ENCODE measurements at regions not wholly inside any gene's neighbourhood (a gene's known extent, or its start where the extent isn't known, plus 50 kb on each side); places are given as distances from the start of the nearest gene placed in this dataset.

DNA sequence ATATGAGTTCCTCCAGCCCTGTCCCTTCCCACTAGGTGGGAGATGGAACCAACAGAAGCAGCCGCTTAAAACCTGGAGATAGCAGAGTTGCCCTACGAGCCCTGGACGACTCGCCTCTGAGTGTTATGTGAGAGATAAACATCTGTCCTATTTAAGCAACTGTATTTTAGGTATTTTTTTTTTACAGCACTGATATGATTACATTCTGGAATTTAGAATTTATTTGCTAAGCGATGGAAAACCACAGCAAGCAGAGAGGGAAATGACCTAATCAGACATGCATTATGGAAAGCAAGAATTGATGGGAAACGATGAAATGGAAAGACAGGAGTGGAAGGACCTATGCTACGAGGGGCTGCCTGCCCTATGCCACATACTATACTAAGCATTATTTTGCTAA lies 379.0 kb upstream of the IL12A start:
- Mint-ChIP-seq H3K4me1 (ENCODE audit: low read depth, unreplicated experiment) (no peaks in the 10 kb centered on the region), H3K9me3 (ENCODE audit: unreplicated experiment) (no peaks in the 10 kb centered on the region), H3K27me3 (ENCODE audit: insufficient read depth, unreplicated experiment) (peaks cover 2% of the 10 kb centered on the region), H3K4me3 (ENCODE audit: unreplicated experiment) (no peak overlapping the region), H3K36me3 (ENCODE audit: insufficient read depth, unreplicated experiment) (no peaks in the 10 kb centered on the region), H3K27ac (ENCODE audit: unreplicated experiment) (no peak overlapping the region)
- Histone ChIP-seq H3K36me3 (ENCODE audit: control insufficient read depth, insufficient read depth, low read length) (no peaks in the 10 kb centered on the region), H3K9me3 (no peaks in the 10 kb centered on the region), H3K4me3 (ENCODE audit: low read depth, low read length) (no peak overlapping the region), H3K4me1 (no peaks in the 10 kb centered on the region), H3K27me3 (replicated peaks; ENCODE audit: control insufficient read depth, insufficient read depth, low read length) (no peaks in the 10 kb centered on the region)
- CTCF ChIA-PET = no interaction called here
- POLR2A ChIA-PET = interaction anchor here (0.6 kb wide), 1 partner anchor 166 kb away, joined by 3 read pairs; no protein-coding TSS in a partner anchor
- no TSS peak for BruUV-seq (replicated peaks)
- intact Hi-C loops (cut with micrococcal nuclease; ENCODE audit: unreplicated experiment) = loop anchor here (10.0 kb wide), 1 partner anchor 395 kb away; no protein-coding TSS in a partner anchor
- TF ChIP-seq, protein P1, sequence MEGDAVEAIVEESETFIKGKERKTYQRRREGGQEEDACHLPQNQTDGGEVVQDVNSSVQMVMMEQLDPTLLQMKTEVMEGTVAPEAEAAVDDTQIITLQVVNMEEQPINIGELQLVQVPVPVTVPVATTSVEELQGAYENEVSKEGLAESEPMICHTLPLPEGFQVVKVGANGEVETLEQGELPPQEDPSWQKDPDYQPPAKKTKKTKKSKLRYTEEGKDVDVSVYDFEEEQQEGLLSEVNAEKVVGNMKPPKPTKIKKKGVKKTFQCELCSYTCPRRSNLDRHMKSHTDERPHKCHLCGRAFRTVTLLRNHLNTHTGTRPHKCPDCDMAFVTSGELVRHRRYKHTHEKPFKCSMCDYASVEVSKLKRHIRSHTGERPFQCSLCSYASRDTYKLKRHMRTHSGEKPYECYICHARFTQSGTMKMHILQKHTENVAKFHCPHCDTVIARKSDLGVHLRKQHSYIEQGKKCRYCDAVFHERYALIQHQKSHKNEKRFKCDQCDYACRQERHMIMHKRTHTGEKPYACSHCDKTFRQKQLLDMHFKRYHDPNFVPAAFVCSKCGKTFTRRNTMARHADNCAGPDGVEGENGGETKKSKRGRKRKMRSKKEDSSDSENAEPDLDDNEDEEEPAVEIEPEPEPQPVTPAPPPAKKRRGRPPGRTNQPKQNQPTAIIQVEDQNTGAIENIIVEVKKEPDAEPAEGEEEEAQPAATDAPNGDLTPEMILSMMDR (IDR thresholded peaks at IDR 0.05; ENCODE audit: insufficient read depth in 1 of 2, low read depth in 1 of 2, low read length in 1 of 2, severe bottlenecking in 1 of 2, unreplicated experiment in 1 of 2) = no peak
- DNase-seq = no peak

- peak; percentile 72 to 73 for DNase-seq
- no peaks in the 10 kb centered on the region for H3K27me3 ChIP-seq (replicated peaks; ENCODE audit: control insufficient read depth, insufficient read depth, low read length)
- H3K36me3 ChIP-seq (ENCODE audit: control insufficient read depth, insufficient read depth, low read length) = no peaks in the 10 kb centered on the region
- Mint-ChIP-seq H3K9me3 (ENCODE audit: unreplicated experiment) (no peaks in the 10 kb centered on the region), H3K27me3 (ENCODE audit: insufficient read depth, unreplicated experiment) (no peaks in the 10 kb centered on the region), H3K4me1 (ENCODE audit: low read depth, unreplicated experiment) (no peaks in the 10 kb centered on the region), H3K4me3 (ENCODE audit: unreplicated experiment) (no peak overlapping the region), H3K36me3 (ENCODE audit: insufficient read depth, unreplicated experiment) (no peaks in the 10 kb centered on the region), H3K27ac (ENCODE audit: unreplicated experiment) (no peak overlapping the region)
- H3K9me3 ChIP-seq = no peaks in the 10 kb centered on the region
- intact Hi-C loops (cut with micrococcal nuclease; ENCODE audit: unreplicated experiment) = loop anchor here (1.0 to 10.0 kb wide), 5 partner anchors 116 to 388 kb away; no protein-coding TSS in a partner anchor
- H3K4me1 ChIP-seq = peaks cover 6% of the 10 kb centered on the region
- CTCF ChIA-PET = no interaction called here
- TF ChIP-seq, protein P1 (IDR thresholded peaks at IDR 0.05; ENCODE audit: insufficient read depth in 1 of 2, low read depth in 1 of 2, low read length in 1 of 2, severe bottlenecking in 1 of 2, unreplicated experiment in 1 of 2) = peak; percentile 51 to 65
- BruUV-seq (replicated peaks) = no TSS peak
- POLR2A ChIA-PET = no interaction called here
- no peak overlapping the region for H3K4me3 ChIP-seq (ENCODE audit: low read depth, low read length)
Measured at GRCh38 chr3:159616234-159616825, 372.3 kb upstream of the IL12A start.

DNA sequence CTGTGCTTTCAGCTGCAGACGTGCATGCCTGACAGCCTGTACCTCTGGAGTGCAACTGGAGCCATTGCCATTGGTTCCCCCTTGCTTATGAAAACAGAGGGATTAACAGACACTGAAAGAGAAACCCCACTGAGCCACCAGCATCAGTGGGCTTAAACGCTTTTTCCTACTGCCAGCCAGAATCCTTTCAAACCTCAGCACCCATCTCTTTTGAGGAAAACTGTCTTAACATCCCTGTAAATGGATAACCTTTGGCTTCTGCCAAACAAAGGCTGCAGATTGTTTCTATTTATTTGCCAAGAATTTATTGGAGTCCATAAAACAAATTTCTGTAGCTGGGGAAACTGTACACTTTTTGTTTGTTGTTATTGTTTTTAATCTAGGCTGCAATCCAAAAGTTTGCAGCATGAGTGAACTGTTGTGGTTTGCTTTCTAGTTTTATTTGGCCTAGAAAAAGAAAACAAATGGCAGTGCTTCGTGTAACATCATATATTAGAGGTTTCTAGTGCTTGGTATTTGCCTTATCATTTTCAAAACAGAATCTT lies 369.2 kb upstream of the IL12A start:
- BruUV-seq (replicated peaks) = no TSS peak
- intact Hi-C loops (cut with micrococcal nuclease; ENCODE audit: unreplicated experiment) = loop anchor here (10.0 kb wide), 1 partner anchor 385 kb away; no protein-coding TSS in a partner anchor
- Mint-ChIP-seq H3K27ac (ENCODE audit: unreplicated experiment) (no peak overlapping the region), H3K4me3 (ENCODE audit: unreplicated experiment) (no peak overlapping the region), H3K36me3 (ENCODE audit: insufficient read depth, unreplicated experiment) (no peaks in the 10 kb centered on the region), H3K9me3 (ENCODE audit: unreplicated experiment) (no peaks in the 10 kb centered on the region), H3K4me1 (ENCODE audit: low read depth, unreplicated experiment) (no peaks in the 10 kb centered on the region), H3K27me3 (ENCODE audit: insufficient read depth, unreplicated experiment) (no peaks in the 10 kb centered on the region)
- TF ChIP-seq, protein P1 (IDR thresholded peaks at IDR 0.05; ENCODE audit: insufficient read depth in 1 of 2, low read depth in 1 of 2, low read length in 1 of 2, severe bottlenecking in 1 of 2, unreplicated experiment in 1 of 2) = no peak
- DNase-seq = no peak
- ChIA-PET CTCF (no interaction called here), POLR2A (no interaction called here)
- Histone ChIP-seq H3K4me1 (peaks cover 6% of the 10 kb centered on the region), H3K4me3 (ENCODE audit: low read depth, low read length) (no peak overlapping the region), H3K36me3 (ENCODE audit: control insufficient read depth, insufficient read depth, low read length) (no peaks in the 10 kb centered on the region), H3K27me3 (replicated peaks; ENCODE audit: control insufficient read depth, insufficient read depth, low read length) (no peaks in the 10 kb centered on the region), H3K9me3 (no peaks in the 10 kb centered on the region)
